ENCODE measurements at regions not wholly inside any gene's neighbourhood (a gene's known extent, or its start where the extent isn't known, plus 50 kb on each side); places are given as distances from the start of the nearest gene placed in this dataset.

- TF ChIP-seq CTCF (conservative IDR thresholded peaks at IDR 0.05) (no peak), EZH2 (IDR thresholded peaks at IDR 0.05; ENCODE audit: low read depth) (no peak)
Measured at GRCh38 chr13:80149736-80150135, 191.2 kb downstream of the SPRY2 start.
